Parathyroid adenoma (tissue), 2 donors: ENCODE measurements at regions not wholly inside any gene's neighbourhood (a gene's known extent, or its start where the extent isn't known, plus 50 kb on each side); places are given as distances from the start of the nearest gene placed in this dataset.

Experiments used
- H2AFZ ChIP-seq: fragments of 300-600 bp; sonication (generic); one replicate; pipeline ENCODE4 v1.7.0; 2017; ENCODE audit warnings: antibody characterized with exemption, mild to moderate bottlenecking
- H3K27ac ChIP-seq: fragments of 300-600 bp; sonication (generic); one replicate; pipeline ENCODE4 v1.7.0; 2017
- H3K27me3 ChIP-seq: fragments of 300-600 bp; sonication (generic); one replicate; pipeline ENCODE4 v1.7.0; 2017; ENCODE audit warnings: low read length; ENCODE audit not compliant: control insufficient read depth, insufficient read depth
- H3K36me3 ChIP-seq: fragments of 300-600 bp; sonication (generic); one replicate; pipeline ENCODE4 v1.7.0; 2017; ENCODE audit warnings: low read length; ENCODE audit not compliant: control insufficient read depth, insufficient read depth
- H3K4me1 ChIP-seq: fragments of 300-600 bp; sonication (generic); one replicate; pipeline ENCODE4 v1.7.0; 2017; ENCODE audit warnings: control low read depth
- H3K4me2 ChIP-seq: fragments of 300-600 bp; sonication (generic); one replicate; pipeline ENCODE4 v1.7.0; 2017; ENCODE audit warnings: low read length
- H3K4me3 ChIP-seq: fragments of 300-600 bp; sonication (generic); one replicate; pipeline ENCODE4 v1.7.0; 2017; ENCODE audit warnings: low read depth, low read length
- H3K79me2 ChIP-seq: fragments of 300-600 bp; sonication (generic); one replicate; pipeline ENCODE4 v1.7.0; 2017; ENCODE audit warnings: control low read depth
- H3K9ac ChIP-seq: fragments of 300-600 bp; sonication (generic); one replicate; pipeline ENCODE4 v1.7.0; 2017; ENCODE audit warnings: mild to moderate bottlenecking
- H3K9me3 ChIP-seq: fragments of 300-600 bp; sonication (generic); one replicate; pipeline ENCODE4 v1.7.0; 2017; ENCODE audit warnings: low read length; ENCODE audit not compliant: control insufficient read depth
- TF ChIP-seq, protein P1 (sequence below): fragments of 300-600 bp; sonication (generic); IDR thresholded peaks from one replicate; pipeline ENCODE4 v1.7.0; 2017; ENCODE audit warnings: antibody characterized with exemption, mild to moderate bottlenecking
- donor health status: primary hyperparathyroidism.

DNA sequence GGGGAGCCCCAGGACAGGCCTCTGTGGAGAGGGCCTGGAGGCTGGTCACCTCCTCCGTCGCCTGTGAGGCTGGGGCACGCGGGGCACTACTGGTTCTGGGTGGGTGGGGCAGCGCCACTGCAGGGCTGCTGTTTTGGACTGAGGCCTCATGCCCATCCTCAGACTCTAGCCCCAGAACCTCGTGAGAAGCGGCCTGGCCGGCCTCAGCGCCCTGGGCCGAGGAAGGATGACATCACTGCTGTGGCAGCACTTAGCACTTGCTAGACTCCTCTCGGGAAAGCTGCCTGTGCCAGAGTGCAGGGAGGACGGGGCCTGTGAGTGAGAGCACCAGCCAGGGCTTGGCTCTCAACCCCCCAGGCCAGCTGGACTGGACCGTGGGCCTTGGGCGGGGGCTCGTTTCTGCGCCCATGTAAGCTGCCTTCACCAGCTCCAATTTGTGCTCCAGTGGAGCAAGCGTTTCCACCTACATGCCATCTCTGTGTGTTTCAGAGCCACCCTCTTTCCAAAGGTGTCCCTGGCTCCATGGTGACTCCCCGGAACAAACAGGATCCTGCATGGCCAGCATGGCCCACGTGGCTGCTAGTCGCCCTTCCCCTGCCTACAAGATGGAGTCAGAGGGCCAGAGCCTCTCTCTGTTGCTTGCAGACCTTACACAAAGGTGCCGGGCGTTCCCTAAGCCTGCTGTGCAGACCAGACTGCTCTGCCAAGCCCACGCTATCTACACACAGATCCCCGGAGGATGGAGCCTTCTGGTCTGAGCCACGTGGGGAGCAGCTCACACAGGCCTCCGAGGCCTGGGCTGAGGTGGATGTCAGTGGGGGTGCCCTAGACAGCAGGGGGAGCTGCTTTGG, 102.9 kb downstream of the CTTN start:
- H3K79me2 ChIP-seq = no peaks in the 10 kb centered on the region
- H3K27ac ChIP-seq = no peak overlapping the region
- H3K9me3 ChIP-seq = no peaks in the 10 kb centered on the region
- H3K9ac ChIP-seq = no peak overlapping the region
- H3K4me2 ChIP-seq = no peak overlapping the region
- H3K4me3 ChIP-seq = no peak overlapping the region
- no peaks in the 10 kb centered on the region for H3K27me3 ChIP-seq
- H2AFZ ChIP-seq = no peak overlapping the region
- H3K36me3 ChIP-seq = no peaks in the 10 kb centered on the region
- H3K4me1 ChIP-seq = no peaks in the 10 kb centered on the region
- TF ChIP-seq, protein P1, sequence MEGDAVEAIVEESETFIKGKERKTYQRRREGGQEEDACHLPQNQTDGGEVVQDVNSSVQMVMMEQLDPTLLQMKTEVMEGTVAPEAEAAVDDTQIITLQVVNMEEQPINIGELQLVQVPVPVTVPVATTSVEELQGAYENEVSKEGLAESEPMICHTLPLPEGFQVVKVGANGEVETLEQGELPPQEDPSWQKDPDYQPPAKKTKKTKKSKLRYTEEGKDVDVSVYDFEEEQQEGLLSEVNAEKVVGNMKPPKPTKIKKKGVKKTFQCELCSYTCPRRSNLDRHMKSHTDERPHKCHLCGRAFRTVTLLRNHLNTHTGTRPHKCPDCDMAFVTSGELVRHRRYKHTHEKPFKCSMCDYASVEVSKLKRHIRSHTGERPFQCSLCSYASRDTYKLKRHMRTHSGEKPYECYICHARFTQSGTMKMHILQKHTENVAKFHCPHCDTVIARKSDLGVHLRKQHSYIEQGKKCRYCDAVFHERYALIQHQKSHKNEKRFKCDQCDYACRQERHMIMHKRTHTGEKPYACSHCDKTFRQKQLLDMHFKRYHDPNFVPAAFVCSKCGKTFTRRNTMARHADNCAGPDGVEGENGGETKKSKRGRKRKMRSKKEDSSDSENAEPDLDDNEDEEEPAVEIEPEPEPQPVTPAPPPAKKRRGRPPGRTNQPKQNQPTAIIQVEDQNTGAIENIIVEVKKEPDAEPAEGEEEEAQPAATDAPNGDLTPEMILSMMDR = no peak

- Histone ChIP-seq H3K79me2 (no peaks in the 10 kb centered on the region), H2AFZ (no peak overlapping the region), H3K4me3 (no peak overlapping the region), H3K27ac (no peak overlapping the region), H3K4me1 (no peaks in the 10 kb centered on the region), H3K4me2 (no peak overlapping the region), H3K9ac (no peak overlapping the region), H3K9me3 (no peaks in the 10 kb centered on the region), H3K27me3 (no peaks in the 10 kb centered on the region), H3K36me3 (no peaks in the 10 kb centered on the region)
- TF ChIP-seq, protein P1 = no peak
Observed at GRCh38 chr11:70501933-70502540, 103.7 kb downstream of the CTTN start.

DNA sequence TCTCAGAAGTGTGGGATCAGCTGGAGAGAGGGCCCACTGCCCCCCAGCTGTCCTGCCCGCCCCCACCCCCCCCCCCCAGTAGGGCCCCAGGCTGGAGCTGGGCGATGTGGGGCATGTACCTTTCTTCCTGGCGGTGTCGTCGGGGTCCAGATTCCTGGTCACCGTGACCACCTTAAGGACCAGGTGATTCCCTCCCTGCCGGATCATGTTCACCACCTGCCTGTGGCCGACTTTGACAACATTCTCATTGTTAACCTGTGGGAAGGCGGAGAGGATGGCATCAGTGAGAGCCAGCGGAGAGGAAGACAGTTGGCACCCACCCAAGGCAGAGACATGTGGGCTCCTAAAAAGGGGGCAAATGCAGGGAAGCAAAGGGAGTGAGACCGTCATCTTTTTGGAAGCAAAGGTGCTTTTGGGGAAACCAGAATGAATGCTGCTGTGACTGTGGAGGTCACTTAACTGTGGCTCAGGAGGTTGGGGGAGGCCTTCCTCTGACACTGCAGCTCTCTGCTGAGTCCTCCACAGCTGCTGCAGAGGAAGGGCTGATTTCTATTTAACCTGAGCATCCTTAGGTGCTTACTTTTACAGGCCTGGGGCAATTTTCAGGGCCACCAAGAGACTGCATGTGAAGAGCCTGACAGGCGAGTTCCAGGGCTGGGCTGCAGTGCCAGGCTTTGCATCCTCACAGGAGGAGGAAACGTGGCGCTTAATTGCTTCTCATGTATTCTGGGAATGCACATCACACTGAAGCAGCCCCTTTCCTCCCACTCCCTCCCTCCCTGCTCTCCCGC, 104.5 kb downstream of the CTTN start:
- no peaks in the 10 kb centered on the region for H3K79me2 ChIP-seq
- no peak overlapping the region for H3K4me2 ChIP-seq
- TF ChIP-seq, protein P1 = no peak
- no peak overlapping the region for H3K4me3 ChIP-seq
- H3K4me1 ChIP-seq = no peaks in the 10 kb centered on the region
- no peak overlapping the region for H3K27ac ChIP-seq
- no peaks in the 10 kb centered on the region for H3K9me3 ChIP-seq
- no peaks in the 10 kb centered on the region for H3K27me3 ChIP-seq
- H2AFZ ChIP-seq = no peak overlapping the region
- no peaks in the 10 kb centered on the region for H3K36me3 ChIP-seq
- H3K9ac ChIP-seq = no peak overlapping the region

DNA sequence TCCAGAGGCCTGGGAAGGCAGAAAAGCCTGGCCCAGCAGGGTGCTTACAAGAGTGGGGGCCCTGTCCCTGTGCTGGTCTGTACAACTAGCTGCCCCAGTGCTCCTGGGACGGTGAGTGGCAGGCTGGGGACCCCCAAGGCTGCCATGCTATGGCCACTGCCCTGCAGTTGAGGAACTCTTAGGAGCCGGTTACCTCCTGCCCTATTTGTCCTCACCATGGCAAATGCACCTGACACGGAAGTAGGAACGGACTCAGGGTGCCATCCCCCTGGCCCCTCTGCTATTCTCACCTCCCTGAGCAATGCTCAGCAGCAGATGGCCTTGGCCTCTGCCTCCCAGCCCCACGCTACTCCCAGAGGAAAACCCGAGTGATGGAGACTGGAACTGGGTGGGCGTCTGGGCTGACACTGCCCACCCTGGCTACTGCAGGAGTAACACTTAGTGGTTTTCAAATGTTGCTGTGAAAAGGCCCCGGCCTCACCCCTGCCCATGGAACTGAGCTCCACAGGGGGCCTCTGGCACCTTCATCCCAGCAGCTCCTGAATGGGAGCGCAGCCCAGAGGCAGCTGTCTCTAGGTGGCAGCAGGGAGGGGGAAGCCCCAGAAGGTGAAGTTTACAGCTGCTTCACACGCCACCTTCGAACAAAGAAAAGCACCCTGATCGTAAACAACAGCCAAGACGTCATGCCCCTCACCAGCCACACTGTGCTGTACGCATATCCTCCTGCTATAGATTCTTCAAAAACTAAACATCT, 105.3 kb downstream of the CTTN start:
- H3K79me2 ChIP-seq = no peaks in the 10 kb centered on the region
- H3K4me3 ChIP-seq = no peak overlapping the region
- TF ChIP-seq, protein P1 = no peak
- H3K4me1 ChIP-seq = no peaks in the 10 kb centered on the region
- no peaks in the 10 kb centered on the region for H3K27me3 ChIP-seq
- H3K4me2 ChIP-seq = no peak overlapping the region
- H3K36me3 ChIP-seq = no peaks in the 10 kb centered on the region
- H3K9me3 ChIP-seq = no peaks in the 10 kb centered on the region
- no peak overlapping the region for H3K27ac ChIP-seq
- no peak overlapping the region for H2AFZ ChIP-seq
- no peak overlapping the region for H3K9ac ChIP-seq
